ENCODE measurements at regions not wholly inside any gene's neighbourhood (a gene's known extent, or its start where the extent isn't known, plus 50 kb on each side); places are given as distances from the start of the nearest gene placed in this dataset.

- H3K4me3 Mint-ChIP-seq: no peak overlapping the region
- H3K4me1 Mint-ChIP-seq: no peaks in the 10 kb centered on the region
- WGBS (ENCODE audit: insufficient coverage): no CpG with 5 or more reads among the region's 3 CpGs
- peaks cover 0 to 2% (median 0%) of the 10 kb centered on the region in 7 donors for H3K9me3 Mint-ChIP-seq
- Histone ChIP-seq H3K9ac (ENCODE audit: insufficient read depth, low read length, poor library complexity, severe bottlenecking) (no peak overlapping the region), H3K4me1 (ENCODE audit: control insufficient read depth in 1 of 2, insufficient read depth in 2 of 2, low read length in 2 of 2) (no peaks in the 10 kb centered on the region), H3K79me2 (ENCODE audit: insufficient read depth, low read length) (no peaks in the 10 kb centered on the region), H3K4me2 (replicated peaks; ENCODE audit: extremely low read depth, low read length, poor library complexity, severe bottlenecking) (no peak overlapping the region), H3K27ac (ENCODE audit: low read depth in 1 of 2, low read length in 2 of 2) (no peak overlapping the region), H3K4me3 (replicated peaks in 1 of 3; ENCODE audit: low read depth in 2 of 3, low read length in 3 of 3) (no peak overlapping the region), H2AFZ (ENCODE audit: insufficient read depth, low read depth, low read length, poor library complexity, severe bottlenecking) (no peak overlapping the region), H3K36me3 (replicated peaks in 1 of 2; ENCODE audit: control insufficient read depth in 1 of 2, insufficient read depth in 2 of 2, low read length in 2 of 2) (no peaks in the 10 kb centered on the region), H3K9me3 (replicated peaks in 1 of 2; ENCODE audit: control insufficient read depth in 1 of 2, insufficient read depth in 1 of 2, low read length in 2 of 2) (no peaks in the 10 kb centered on the region), H3K27me3 (ENCODE audit: control insufficient read depth in 2 of 2, insufficient read depth in 2 of 2, low read length in 2 of 2) (no peaks in the 10 kb centered on the region), H4K20me1 (ENCODE audit: insufficient read depth, low read length) (no peaks in the 10 kb centered on the region)
- H3K27me3 Mint-ChIP-seq (ENCODE audit: low read depth in 3 of 3): peaks cover 0 to 1% (median 0%) of the 10 kb centered on the region in 3 donors
- no peak for DNase-seq
- H3K27ac Mint-ChIP-seq: no peak overlapping the region
- H3K36me3 Mint-ChIP-seq: no peaks in the 10 kb centered on the region
- TF ChIP-seq CTCF (IDR thresholded peaks at IDR 0.05): no peak
- intact Hi-C loops (cut with micrococcal nuclease): no loop called here
Observed at GRCh38 chr2:212892193-212892592, 259.2 kb downstream of the IKZF2 start.

GRCh38 chr2:212891580-212891979, 259.8 kb downstream of the IKZF2 start:
- Histone ChIP-seq H3K79me2 (ENCODE audit: insufficient read depth, low read length) (no peaks in the 10 kb centered on the region), H3K4me3 (replicated peaks in 1 of 3; ENCODE audit: low read depth in 2 of 3, low read length in 3 of 3) (no peak overlapping the region), H3K27me3 (ENCODE audit: control insufficient read depth in 2 of 2, insufficient read depth in 2 of 2, low read length in 2 of 2) (no peaks in the 10 kb centered on the region), H2AFZ (ENCODE audit: insufficient read depth, low read depth, low read length, poor library complexity, severe bottlenecking) (no peak overlapping the region), H3K9me3 (replicated peaks in 1 of 2; ENCODE audit: control insufficient read depth in 1 of 2, insufficient read depth in 1 of 2, low read length in 2 of 2) (no peaks in the 10 kb centered on the region), H3K4me2 (replicated peaks; ENCODE audit: extremely low read depth, low read length, poor library complexity, severe bottlenecking) (no peak overlapping the region), H3K9ac (ENCODE audit: insufficient read depth, low read length, poor library complexity, severe bottlenecking) (no peak overlapping the region), H3K4me1 (ENCODE audit: control insufficient read depth in 1 of 2, insufficient read depth in 2 of 2, low read length in 2 of 2) (no peaks in the 10 kb centered on the region), H3K36me3 (replicated peaks in 1 of 2; ENCODE audit: control insufficient read depth in 1 of 2, insufficient read depth in 2 of 2, low read length in 2 of 2) (no peaks in the 10 kb centered on the region), H3K27ac (ENCODE audit: low read depth in 1 of 2, low read length in 2 of 2) (no peak overlapping the region), H4K20me1 (ENCODE audit: insufficient read depth, low read length) (no peaks in the 10 kb centered on the region)
- Mint-ChIP-seq H3K9me3 (peaks cover 0 to 2% (median 0%) of the 10 kb centered on the region in 7 donors), H3K27me3 (ENCODE audit: low read depth in 3 of 3) (peaks cover 0 to 1% (median 0%) of the 10 kb centered on the region in 3 donors), H3K4me3 (no peak overlapping the region), H3K27ac (no peak overlapping the region), H3K4me1 (no peaks in the 10 kb centered on the region), H3K36me3 (no peaks in the 10 kb centered on the region)
- no peak for DNase-seq
- 71% methylated on average over 1 of the region's 2 CpGs for WGBS (ENCODE audit: insufficient coverage)
- intact Hi-C loops (cut with micrococcal nuclease): no loop called here
- TF ChIP-seq CTCF (IDR thresholded peaks at IDR 0.05): no peak
